GM12872 (cell line): ENCODE measurements at regions not wholly inside any gene's neighbourhood (a gene's known extent, or its start where the extent isn't known, plus 50 kb on each side); places are given as distances from the start of the nearest gene placed in this dataset.

Experiments used
- CTCF ChIP-seq: IDR thresholded peaks from 3 replicates; pipeline ENCODE4 v1.5.1; 2011; ENCODE audit warnings: low read depth, mild to moderate bottlenecking, low read length, moderate library complexity; ENCODE audit not compliant: insufficient read depth

DNA sequence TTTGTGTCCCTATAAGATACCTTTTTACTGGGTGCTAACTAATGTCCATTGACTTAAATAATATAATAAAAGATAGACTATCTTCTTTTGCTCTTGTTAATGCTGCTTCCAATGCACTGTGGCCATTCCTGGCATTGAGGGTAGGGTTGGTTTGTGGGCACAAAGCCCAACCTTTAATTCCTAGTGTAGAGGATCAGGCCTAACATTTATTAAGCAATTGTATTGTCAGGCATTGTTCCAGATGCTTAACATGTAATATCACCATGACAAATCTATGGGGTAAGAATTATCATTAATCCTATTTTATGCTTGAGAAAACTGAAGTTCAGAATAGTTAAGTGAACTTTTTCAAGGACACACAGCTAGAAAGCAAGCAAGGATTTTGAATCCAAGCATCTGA, 60.4 kb upstream of the GPBP1 start:
- no peak for TF ChIP-seq CTCF

DNA sequence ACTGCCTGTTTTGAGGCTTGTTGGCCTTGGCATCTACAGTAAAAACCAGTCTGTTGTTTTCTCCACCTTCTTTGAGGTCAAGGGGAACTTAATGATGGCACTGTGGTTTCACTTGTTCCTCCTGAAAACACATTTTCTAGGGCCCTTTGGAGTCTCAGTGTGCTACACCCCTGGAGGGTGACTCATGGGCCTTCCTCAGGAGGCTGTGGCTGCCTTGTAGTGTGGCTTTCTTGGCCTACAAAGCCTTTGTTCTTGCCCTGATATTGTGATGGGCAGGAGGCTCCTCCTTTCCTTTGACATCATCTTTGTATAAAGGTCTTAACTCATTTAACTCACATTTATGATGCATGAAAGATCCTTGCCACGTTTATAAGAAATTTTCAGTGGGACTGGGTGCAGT, 56.3 kb upstream of the GPBP1 start:
- no peak for TF ChIP-seq CTCF

DNA sequence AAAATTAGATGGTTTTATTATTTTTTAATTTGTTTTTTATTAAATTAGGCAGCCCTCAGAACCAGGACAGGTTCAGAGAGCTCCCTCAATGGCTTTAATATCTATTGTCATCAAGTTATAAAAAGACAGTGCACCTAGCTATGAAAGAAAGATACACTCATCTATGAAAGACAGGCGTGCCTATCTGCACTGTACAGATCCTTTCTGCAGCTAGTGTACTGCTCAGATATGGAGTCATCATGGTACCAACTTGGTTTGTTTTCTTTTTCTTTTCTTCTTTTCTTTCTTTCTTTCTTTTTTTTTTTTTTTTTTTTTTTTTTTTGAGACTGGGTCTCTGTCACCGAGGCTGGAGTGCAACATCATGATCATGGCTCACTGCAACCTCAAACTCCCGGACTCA, 54.8 kb upstream of the GPBP1 start:
- no peak for TF ChIP-seq CTCF

- no peak for TF ChIP-seq CTCF
Observed at GRCh38 chr5:57124014-57124413, 49.8 kb upstream of the GPBP1 start.
